GM23338 (cell line): ENCODE measurements at regions not wholly inside any gene's neighbourhood (a gene's known extent, or its start where the extent isn't known, plus 50 kb on each side); places are given as distances from the start of the nearest gene placed in this dataset.

Experiments used
- ATAC-seq: fragments of 200-7000 bp; cut with Tn5 transposase; 3 replicates; pipeline ENCODE4 v1.9.1; 2020
- DNase-seq: peaks from one replicate; pipeline ENCODE4 v3.0.0-alpha.2; 2015; ENCODE audit warnings: low spot score
- H2AFZ ChIP-seq: fragments of 200-600 bp; sonication (generic); 2 replicates; pipeline ENCODE4 v1.8.0; 2016; ENCODE audit warnings: antibody characterized with exemption, mild to moderate bottlenecking, moderate library complexity
- H3F3A ChIP-seq: fragments of 200-600 bp; sonication (generic); replicated peaks from 2 replicates; pipeline ENCODE4 v1.8.0; 2017; ENCODE audit warnings: antibody characterized with exemption, mixed run types, low read depth
- H3K27ac ChIP-seq: fragments of 200-600 bp; sonication (generic); 2 replicates; pipeline ENCODE4 v1.6.1; 2016; ENCODE audit warnings: low read depth
- H3K27me3 ChIP-seq: fragments of 200-600 bp; sonication (generic); 2 replicates; pipeline ENCODE4 v1.8.0; 2016; ENCODE audit warnings: mild to moderate bottlenecking, mixed run types, moderate library complexity; ENCODE audit not compliant: insufficient read depth
- H3K36me3 ChIP-seq: fragments of 200-600 bp; sonication (generic); 2 replicates; pipeline ENCODE4 v1.8.0; 2016; ENCODE audit warnings: mild to moderate bottlenecking; ENCODE audit not compliant: insufficient read depth
- H3K4me1 ChIP-seq: fragments of 200-600 bp; sonication (generic); 2 replicates; pipeline ENCODE4 v1.8.0; 2016; ENCODE audit warnings: mild to moderate bottlenecking, moderate library complexity; ENCODE audit not compliant: insufficient read depth
- H3K4me2 ChIP-seq: fragments of 200-600 bp; sonication (generic); 2 replicates; pipeline ENCODE4 v1.7.1; 2017; ENCODE audit warnings: mixed run types
- H3K4me3 ChIP-seq: fragments of 200-600 bp; sonication (generic); 2 replicates; pipeline ENCODE4 v1.6.1; 2016; ENCODE audit warnings: mixed run types
- H3K79me2 ChIP-seq: fragments of 200-600 bp; sonication (generic); replicated peaks from 2 replicates; pipeline ENCODE4 v1.8.0; 2017; ENCODE audit warnings: mild to moderate bottlenecking; ENCODE audit not compliant: insufficient read depth
- H3K9me2 ChIP-seq: fragments of 200-600 bp; sonication (generic); 2 replicates; pipeline ENCODE4 v1.8.0; 2017; ENCODE audit not compliant: insufficient read depth
- H4K20me1 ChIP-seq: fragments of 200-600 bp; sonication (generic); replicated peaks from 2 replicates; pipeline ENCODE4 v1.8.0; 2017; ENCODE audit warnings: mild to moderate bottlenecking; ENCODE audit not compliant: insufficient read depth
- H3K27ac Mint-ChIP-seq: 2 replicates; pipeline ENCODE4 v1.8.0; 2020; ENCODE audit warnings: inconsistent platforms, mild to moderate bottlenecking, moderate library complexity, mixed read lengths
- H3K27me3 Mint-ChIP-seq: 3 replicates; pipeline ENCODE4 v1.8.0; 2022; ENCODE audit warnings: low read depth, mild to moderate bottlenecking, moderate library complexity, mixed read lengths, inconsistent platforms; ENCODE audit not compliant: insufficient read depth, poor library complexity
- H3K36me3 Mint-ChIP-seq: 3 replicates; pipeline ENCODE4 v1.8.0; 2021; ENCODE audit warnings: low read depth, mild to moderate bottlenecking, inconsistent platforms, moderate library complexity, mixed read lengths
- H3K4me1 Mint-ChIP-seq: 3 replicates; pipeline ENCODE4 v1.8.0; 2020; ENCODE audit warnings: mild to moderate bottlenecking, inconsistent platforms, mixed read lengths
- H3K4me3 Mint-ChIP-seq: 3 replicates; pipeline ENCODE4 v1.8.0; 2021; ENCODE audit warnings: moderate library complexity, mild to moderate bottlenecking, inconsistent platforms, mixed read lengths
- H3K9me3 Mint-ChIP-seq: 3 replicates; pipeline ENCODE4 v1.8.0; 2020; ENCODE audit warnings: moderate library complexity, mild to moderate bottlenecking, inconsistent platforms, mixed read lengths
- CREB1 ChIP-seq: fragments of 250-450 bp; sonication (Bioruptor Pico); IDR thresholded peaks from 2 replicates; pipeline ENCODE4 v1.5.0; 2020; ENCODE audit warnings: low read depth, mild to moderate bottlenecking, moderate library complexity
- CTCF ChIP-seq, 2 experiments: fragments of 200-600 bp in 1 of 2; sonication (generic) in 1 of 2; conservative IDR thresholded peaks; 2 replicates each; pipeline versions ENCODE4 v1.5.1 to v1.6.1; 2016 to 2017; ENCODE audit warnings: antibody characterized with exemption in 2 of 2, low read depth in 2 of 2, mild to moderate bottlenecking in 2 of 2, moderate library complexity in 1 of 2
- EZH2 ChIP-seq: fragments of 200-600 bp; sonication (generic); IDR thresholded peaks from one replicate; pipeline ENCODE4 v1.8.0; 2017; ENCODE audit warnings: antibody characterized with exemption, mild to moderate bottlenecking, low read depth; ENCODE audit not compliant: unreplicated experiment
- EZH2phosphoT487 ChIP-seq: fragments of 200-600 bp; sonication (generic); IDR thresholded peaks from one replicate; pipeline ENCODE4 v1.8.1; 2018; ENCODE audit warnings: antibody characterized with exemption; ENCODE audit not compliant: unreplicated experiment
- JUNB ChIP-seq: IDR thresholded peaks from one replicate; pipeline ENCODE4 v1.6.1; 2016; ENCODE audit warnings: antibody characterized with exemption; ENCODE audit not compliant: unreplicated experiment
- NANOG ChIP-seq: IDR thresholded peaks from 2 replicates; pipeline ENCODE4 v1.6.1; 2016; ENCODE audit warnings: antibody characterized with exemption, borderline replicate concordance
- POLR2AphosphoS5 ChIP-seq: IDR thresholded peaks from 2 replicates; pipeline ENCODE4 v1.6.1; 2016; ENCODE audit warnings: antibody characterized with exemption, low read depth
- REST ChIP-seq: IDR thresholded peaks from one replicate; pipeline ENCODE4 v1.6.1; 2018; ENCODE audit warnings: antibody characterized with exemption; ENCODE audit not compliant: unreplicated experiment
- STAT1 ChIP-seq: IDR thresholded peaks from one replicate; pipeline ENCODE4 v1.6.1; 2016; ENCODE audit warnings: antibody characterized with exemption; ENCODE audit not compliant: unreplicated experiment
- ZNF114 ChIP-seq: fragments of 250-450 bp; sonication (Bioruptor Pico); IDR thresholded peaks from 2 replicates; pipeline ENCODE4 v1.5.0; 2020; ENCODE audit warnings: mild to moderate bottlenecking, moderate library complexity
- ZNF331 ChIP-seq: fragments of 250-450 bp; sonication (Bioruptor Pico); IDR thresholded peaks from 2 replicates; pipeline ENCODE4 v1.5.0; 2020; ENCODE audit warnings: low read depth, mild to moderate bottlenecking, moderate library complexity
- TF ChIP-seq, protein P1 (sequence below): fragments of 250-450 bp; sonication (Bioruptor Pico); IDR thresholded peaks from 2 replicates; pipeline ENCODE4 v1.5.0; 2020; ENCODE audit warnings: mild to moderate bottlenecking, moderate library complexity
- TF ChIP-seq, protein P2 (sequence below): IDR thresholded peaks from 2 replicates; pipeline ENCODE4 v1.6.1; 2016; ENCODE audit warnings: antibody characterized with exemption

DNA sequence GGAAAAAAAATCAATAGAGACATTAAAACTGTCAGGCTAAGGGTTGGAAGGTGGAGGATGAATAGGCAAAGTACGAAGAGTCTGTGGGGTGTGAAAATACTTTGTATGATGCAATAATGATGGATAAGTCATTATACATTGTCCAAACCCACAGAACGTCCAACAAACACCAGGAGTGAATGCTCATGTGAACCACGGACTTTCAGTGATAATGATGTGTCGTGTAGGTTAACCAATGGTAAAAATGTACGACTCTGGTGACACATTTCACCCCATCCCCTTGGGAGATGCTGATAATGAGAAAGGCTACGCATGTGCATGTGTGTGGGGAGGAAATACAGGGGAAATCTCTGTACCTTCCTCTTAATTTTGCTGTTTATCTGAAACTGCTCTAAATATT, 665.2 kb downstream of the FAT4 start:
- Histone ChIP-seq H3F3A (no peaks in the 10 kb centered on the region), H3K36me3 (no peaks in the 10 kb centered on the region), H3K79me2 (no peaks in the 10 kb centered on the region), H3K4me1 (no peaks in the 10 kb centered on the region), H4K20me1 (no peaks in the 10 kb centered on the region), H3K27me3 (no peaks in the 10 kb centered on the region), H3K4me3 (no peak overlapping the region), H3K4me2 (no peak overlapping the region), H3K9me2 (no peaks in the 10 kb centered on the region), H2AFZ (no peak overlapping the region), H3K27ac (no peak overlapping the region)
- Mint-ChIP-seq H3K4me1 (no peaks in the 10 kb centered on the region), H3K27ac (no peak overlapping the region), H3K4me3 (no peak overlapping the region), H3K9me3 (no peaks in the 10 kb centered on the region), H3K27me3 (no peaks in the 10 kb centered on the region), H3K36me3 (no peaks in the 10 kb centered on the region)
- DNase-seq = no peak
- no peak for ATAC-seq
- TF ChIP-seq ZNF114 (CRISPR knock-in tag) (no peak), EZH2phosphoT487 (no peak), CREB1 (no peak), NANOG (no peak), EZH2 (no peak), REST (no peak), CTCF (conservative IDR thresholded peaks at IDR 0.05; ENCODE audit: low read depth in 2 of 2) (no peak), JUNB (no peak), POLR2AphosphoS5 (no peak), ZNF331 (CRISPR knock-in tag) (no peak), STAT1 (no peak)
- TF ChIP-seq, protein P1, sequence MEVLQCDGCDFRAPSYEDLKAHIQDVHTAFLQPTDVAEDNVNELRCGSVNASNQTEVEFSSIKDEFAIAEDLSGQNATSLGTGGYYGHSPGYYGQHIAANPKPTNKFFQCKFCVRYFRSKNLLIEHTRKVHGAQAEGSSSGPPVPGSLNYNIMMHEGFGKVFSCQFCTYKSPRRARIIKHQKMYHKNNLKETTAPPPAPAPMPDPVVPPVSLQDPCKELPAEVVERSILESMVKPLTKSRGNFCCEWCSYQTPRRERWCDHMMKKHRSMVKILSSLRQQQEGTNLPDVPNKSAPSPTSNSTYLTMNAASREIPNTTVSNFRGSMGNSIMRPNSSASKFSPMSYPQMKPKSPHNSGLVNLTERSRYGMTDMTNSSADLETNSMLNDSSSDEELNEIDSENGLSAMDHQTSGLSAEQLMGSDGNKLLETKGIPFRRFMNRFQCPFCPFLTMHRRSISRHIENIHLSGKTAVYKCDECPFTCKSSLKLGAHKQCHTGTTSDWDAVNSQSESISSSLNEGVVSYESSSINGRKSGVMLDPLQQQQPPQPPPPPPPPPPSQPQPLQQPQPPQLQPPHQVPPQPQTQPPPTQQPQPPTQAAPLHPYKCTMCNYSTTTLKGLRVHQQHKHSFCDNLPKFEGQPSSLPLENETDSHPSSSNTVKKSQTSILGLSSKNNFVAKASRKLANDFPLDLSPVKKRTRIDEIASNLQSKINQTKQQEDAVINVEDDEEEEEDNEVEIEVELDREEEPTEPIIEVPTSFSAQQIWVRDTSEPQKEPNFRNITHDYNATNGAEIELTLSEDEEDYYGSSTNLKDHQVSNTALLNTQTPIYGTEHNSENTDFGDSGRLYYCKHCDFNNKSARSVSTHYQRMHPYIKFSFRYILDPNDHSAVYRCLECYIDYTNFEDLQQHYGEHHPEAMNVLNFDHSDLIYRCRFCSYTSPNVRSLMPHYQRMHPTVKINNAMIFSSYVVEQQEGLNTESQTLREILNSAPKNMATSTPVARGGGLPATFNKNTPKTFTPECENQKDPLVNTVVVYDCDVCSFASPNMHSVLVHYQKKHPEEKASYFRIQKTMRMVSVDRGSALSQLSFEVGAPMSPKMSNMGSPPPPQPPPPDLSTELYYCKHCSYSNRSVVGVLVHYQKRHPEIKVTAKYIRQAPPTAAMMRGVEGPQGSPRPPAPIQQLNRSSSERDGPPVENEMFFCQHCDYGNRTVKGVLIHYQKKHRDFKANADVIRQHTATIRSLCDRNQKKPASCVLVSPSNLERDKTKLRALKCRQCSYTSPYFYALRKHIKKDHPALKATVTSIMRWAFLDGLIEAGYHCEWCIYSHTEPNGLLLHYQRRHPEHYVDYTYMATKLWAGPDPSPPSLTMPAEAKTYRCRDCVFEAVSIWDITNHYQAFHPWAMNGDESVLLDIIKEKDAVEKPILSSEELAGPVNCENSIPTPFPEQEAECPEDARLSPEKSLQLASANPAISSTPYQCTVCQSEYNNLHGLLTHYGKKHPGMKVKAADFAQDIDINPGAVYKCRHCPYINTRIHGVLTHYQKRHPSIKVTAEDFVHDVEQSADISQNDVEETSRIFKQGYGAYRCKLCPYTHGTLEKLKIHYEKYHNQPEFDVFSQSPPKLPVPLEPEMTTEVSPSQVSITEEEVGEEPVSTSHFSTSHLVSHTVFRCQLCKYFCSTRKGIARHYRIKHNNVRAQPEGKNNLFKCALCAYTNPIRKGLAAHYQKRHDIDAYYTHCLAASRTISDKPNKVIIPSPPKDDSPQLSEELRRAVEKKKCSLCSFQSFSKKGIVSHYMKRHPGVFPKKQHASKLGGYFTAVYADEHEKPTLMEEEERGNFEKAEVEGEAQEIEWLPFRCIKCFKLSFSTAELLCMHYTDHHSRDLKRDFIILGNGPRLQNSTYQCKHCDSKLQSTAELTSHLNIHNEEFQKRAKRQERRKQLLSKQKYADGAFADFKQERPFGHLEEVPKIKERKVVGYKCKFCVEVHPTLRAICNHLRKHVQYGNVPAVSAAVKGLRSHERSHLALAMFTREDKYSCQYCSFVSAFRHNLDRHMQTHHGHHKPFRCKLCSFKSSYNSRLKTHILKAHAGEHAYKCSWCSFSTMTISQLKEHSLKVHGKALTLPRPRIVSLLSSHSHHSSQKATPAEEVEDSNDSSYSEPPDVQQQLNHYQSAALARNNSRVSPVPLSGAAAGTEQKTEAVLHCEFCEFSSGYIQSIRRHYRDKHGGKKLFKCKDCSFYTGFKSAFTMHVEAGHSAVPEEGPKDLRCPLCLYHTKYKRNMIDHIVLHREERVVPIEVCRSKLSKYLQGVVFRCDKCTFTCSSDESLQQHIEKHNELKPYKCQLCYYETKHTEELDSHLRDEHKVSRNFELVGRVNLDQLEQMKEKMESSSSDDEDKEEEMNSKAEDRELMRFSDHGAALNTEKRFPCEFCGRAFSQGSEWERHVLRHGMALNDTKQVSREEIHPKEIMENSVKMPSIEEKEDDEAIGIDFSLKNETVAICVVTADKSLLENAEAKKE = no peak
- TF ChIP-seq, protein P2, sequence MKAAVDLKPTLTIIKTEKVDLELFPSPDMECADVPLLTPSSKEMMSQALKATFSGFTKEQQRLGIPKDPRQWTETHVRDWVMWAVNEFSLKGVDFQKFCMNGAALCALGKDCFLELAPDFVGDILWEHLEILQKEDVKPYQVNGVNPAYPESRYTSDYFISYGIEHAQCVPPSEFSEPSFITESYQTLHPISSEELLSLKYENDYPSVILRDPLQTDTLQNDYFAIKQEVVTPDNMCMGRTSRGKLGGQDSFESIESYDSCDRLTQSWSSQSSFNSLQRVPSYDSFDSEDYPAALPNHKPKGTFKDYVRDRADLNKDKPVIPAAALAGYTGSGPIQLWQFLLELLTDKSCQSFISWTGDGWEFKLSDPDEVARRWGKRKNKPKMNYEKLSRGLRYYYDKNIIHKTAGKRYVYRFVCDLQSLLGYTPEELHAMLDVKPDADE = no peak
